Thyroid gland (tissue), 4 donors: ENCODE measurements at regions not wholly inside any gene's neighbourhood (a gene's known extent, or its start where the extent isn't known, plus 50 kb on each side); places are given as distances from the start of the nearest gene placed in this dataset.

Experiments
- CTCF ChIP-seq, 6 experiments: fragments of 200-600 bp in 3 of 6; fragments of 450-650 bp in 3 of 6; sonication (generic) in 3 of 6; IDR thresholded peaks; one replicate each; pipeline ENCODE4 v1.5.1; 2016 to 2019; ENCODE audit warnings: antibody characterized with exemption in 6 of 6, mild to moderate bottlenecking in 2 of 6, inconsistent platforms in 1 of 6, moderate library complexity in 1 of 6
- POLR2A ChIP-seq, 2 donors: fragments of 450-650 bp; IDR thresholded peaks; one replicate each; pipeline ENCODE4 v1.6.1; 2017; ENCODE audit warnings: antibody characterized with exemption in 2 of 2, mild to moderate bottlenecking in 2 of 2, moderate library complexity in 1 of 2

- TF ChIP-seq CTCF (IDR thresholded peaks at IDR 0.05) = no peak
- TF ChIP-seq POLR2A (IDR thresholded peaks at IDR 0.05) = no peak
These were observed 128.2 kb upstream of the RASEF start for GRCh38 chr9:83191154-83191553.
